PC-3 (cell line): ENCODE measurements at regions not wholly inside any gene's neighbourhood (a gene's known extent, or its start where the extent isn't known, plus 50 kb on each side); places are given as distances from the start of the nearest gene placed in this dataset.

Experiments used
- CTCF ChIP-seq: fragments of 300-600 bp; sonication (generic); conservative IDR thresholded peaks from 2 replicates; pipeline ENCODE4 v1.5.1; 2017; ENCODE audit warnings: antibody characterized with exemption, low read depth, mild to moderate bottlenecking, low read length
- EZH2 ChIP-seq: fragments of 300-600 bp; sonication (generic); IDR thresholded peaks from one replicate; pipeline ENCODE4 v1.6.1; 2017; ENCODE audit warnings: antibody characterized with exemption, mild to moderate bottlenecking, low read length; ENCODE audit not compliant: unreplicated experiment
- EZH2phosphoT487 ChIP-seq: fragments of 300-600 bp; sonication (generic); IDR thresholded peaks from 2 replicates; pipeline ENCODE4 v1.6.1; 2018; ENCODE audit warnings: mild to moderate bottlenecking, antibody characterized with exemption, low read length, borderline replicate concordance

- TF ChIP-seq CTCF (no peak), EZH2phosphoT487 (no peak), EZH2 (no peak)
Observed at GRCh38 chr10:64507651-64508028, 986.4 kb downstream of the REEP3 start.
